Lower leg skin (tissue), 4 donors: ENCODE measurements at regions not wholly inside any gene's neighbourhood (a gene's known extent, or its start where the extent isn't known, plus 50 kb on each side); places are given as distances from the start of the nearest gene placed in this dataset.

ENCODE experiments used
- DNase-seq, 2 donors: peaks; one replicate each; pipeline ENCODE4 v3.0.0-alpha.2; 2019; ENCODE audit warnings: low spot score in 2 of 2
- H3K4me3 ChIP-seq: fragments of 200-600 bp; sonication (generic); 2 replicates; pipeline ENCODE4 v1.5.1; 2017; ENCODE audit warnings: mild to moderate bottlenecking, low read depth; ENCODE audit not compliant: poor library complexity, severe bottlenecking
- POLR2A ChIP-seq, 2 donors: fragments of 450-650 bp; IDR thresholded peaks; one replicate each; pipeline ENCODE4 v1.6.1; 2016 to 2017; ENCODE audit warnings: antibody characterized with exemption in 2 of 2, mild to moderate bottlenecking in 1 of 2, moderate library complexity in 1 of 2
- WGBS, 2 donors: methylation state at CpG; one replicate each; pipeline ENCODE4 v1.1.5; 2018; 5-methylcytosine and 5-hydroxymethylcytosine counted together
- intact Hi-C: fragments of 100-400 bp; cut with DNase I; formaldehyde crosslinking; loops from one replicate; pipeline ENCODE4 v1.15.0; 2023; ENCODE audit warnings: low total_unique reads
- TF ChIP-seq, protein P1 (sequence below), 3 donors: fragments of 450-650 bp; IDR thresholded peaks; one replicate each; pipeline ENCODE4 v1.5.1; 2016; ENCODE audit warnings: antibody characterized with exemption in 3 of 3, mild to moderate bottlenecking in 3 of 3, moderate library complexity in 2 of 3

GRCh38 chr4:4685810-4686795, 144.3 kb upstream of the STX18 start:
- intact Hi-C loops: no loop called here
- TF ChIP-seq, protein P1, sequence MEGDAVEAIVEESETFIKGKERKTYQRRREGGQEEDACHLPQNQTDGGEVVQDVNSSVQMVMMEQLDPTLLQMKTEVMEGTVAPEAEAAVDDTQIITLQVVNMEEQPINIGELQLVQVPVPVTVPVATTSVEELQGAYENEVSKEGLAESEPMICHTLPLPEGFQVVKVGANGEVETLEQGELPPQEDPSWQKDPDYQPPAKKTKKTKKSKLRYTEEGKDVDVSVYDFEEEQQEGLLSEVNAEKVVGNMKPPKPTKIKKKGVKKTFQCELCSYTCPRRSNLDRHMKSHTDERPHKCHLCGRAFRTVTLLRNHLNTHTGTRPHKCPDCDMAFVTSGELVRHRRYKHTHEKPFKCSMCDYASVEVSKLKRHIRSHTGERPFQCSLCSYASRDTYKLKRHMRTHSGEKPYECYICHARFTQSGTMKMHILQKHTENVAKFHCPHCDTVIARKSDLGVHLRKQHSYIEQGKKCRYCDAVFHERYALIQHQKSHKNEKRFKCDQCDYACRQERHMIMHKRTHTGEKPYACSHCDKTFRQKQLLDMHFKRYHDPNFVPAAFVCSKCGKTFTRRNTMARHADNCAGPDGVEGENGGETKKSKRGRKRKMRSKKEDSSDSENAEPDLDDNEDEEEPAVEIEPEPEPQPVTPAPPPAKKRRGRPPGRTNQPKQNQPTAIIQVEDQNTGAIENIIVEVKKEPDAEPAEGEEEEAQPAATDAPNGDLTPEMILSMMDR (IDR thresholded peaks at IDR 0.05): no peak
- no peak for TF ChIP-seq POLR2A (IDR thresholded peaks at IDR 0.05)
- DNase-seq: no peak
- 72 to 73% methylated on average over 10 of the region's 10 CpGs for WGBS, 2 donors
- no peak overlapping the region for H3K4me3 ChIP-seq

GRCh38 chr4:4681653-4682052, 139.8 kb upstream of the STX18 start:
- no peak for DNase-seq
- intact Hi-C loops: no loop called here
- TF ChIP-seq, protein P1 (IDR thresholded peaks at IDR 0.05): no peak
- no peak for TF ChIP-seq POLR2A (IDR thresholded peaks at IDR 0.05)
- H3K4me3 ChIP-seq: no peak overlapping the region
- whole genome bisulfite sequencing, 2 donors: 94 to 97% methylated on average over 4 of the region's 4 CpGs

DNA sequence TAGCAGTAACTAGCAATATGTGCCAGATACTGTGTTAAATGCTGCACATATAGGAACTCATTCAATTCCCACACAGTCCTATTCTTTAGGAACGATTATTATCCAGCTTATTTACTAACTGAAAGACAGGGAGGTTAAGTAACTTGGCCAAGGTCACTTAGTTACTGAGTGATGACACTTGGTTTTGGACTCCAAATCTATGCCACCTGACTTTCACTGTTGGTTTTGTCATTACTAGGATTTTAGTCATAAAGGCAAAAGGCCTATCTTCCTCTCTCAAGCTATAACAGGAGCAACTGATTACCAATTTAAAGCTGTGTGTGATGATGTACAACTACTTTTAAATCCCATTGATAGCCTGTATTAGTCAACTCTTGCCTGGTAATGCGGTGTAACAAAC, 138.9 kb upstream of the STX18 start:
- no peak for DNase-seq
- TF ChIP-seq, protein P1 (IDR thresholded peaks at IDR 0.05): no peak
- TF ChIP-seq POLR2A (IDR thresholded peaks at IDR 0.05): no peak
- WGBS, 2 donors: 83 to 85% methylated on average over 2 of the region's 2 CpGs
- H3K4me3 ChIP-seq: no peak overlapping the region
- intact Hi-C loops: no loop called here

- no peak for TF ChIP-seq POLR2A (IDR thresholded peaks at IDR 0.05)
- TF ChIP-seq, protein P1 (IDR thresholded peaks at IDR 0.05): no peak
- 97 to 98% methylated on average over 4 of the region's 4 CpGs for WGBS, 2 donors
- intact Hi-C loops: no loop called here
- no peak overlapping the region for H3K4me3 ChIP-seq
- DNase-seq: no peak
Observed at GRCh38 chr4:4680243-4680642, 138.4 kb upstream of the STX18 start.

DNA sequence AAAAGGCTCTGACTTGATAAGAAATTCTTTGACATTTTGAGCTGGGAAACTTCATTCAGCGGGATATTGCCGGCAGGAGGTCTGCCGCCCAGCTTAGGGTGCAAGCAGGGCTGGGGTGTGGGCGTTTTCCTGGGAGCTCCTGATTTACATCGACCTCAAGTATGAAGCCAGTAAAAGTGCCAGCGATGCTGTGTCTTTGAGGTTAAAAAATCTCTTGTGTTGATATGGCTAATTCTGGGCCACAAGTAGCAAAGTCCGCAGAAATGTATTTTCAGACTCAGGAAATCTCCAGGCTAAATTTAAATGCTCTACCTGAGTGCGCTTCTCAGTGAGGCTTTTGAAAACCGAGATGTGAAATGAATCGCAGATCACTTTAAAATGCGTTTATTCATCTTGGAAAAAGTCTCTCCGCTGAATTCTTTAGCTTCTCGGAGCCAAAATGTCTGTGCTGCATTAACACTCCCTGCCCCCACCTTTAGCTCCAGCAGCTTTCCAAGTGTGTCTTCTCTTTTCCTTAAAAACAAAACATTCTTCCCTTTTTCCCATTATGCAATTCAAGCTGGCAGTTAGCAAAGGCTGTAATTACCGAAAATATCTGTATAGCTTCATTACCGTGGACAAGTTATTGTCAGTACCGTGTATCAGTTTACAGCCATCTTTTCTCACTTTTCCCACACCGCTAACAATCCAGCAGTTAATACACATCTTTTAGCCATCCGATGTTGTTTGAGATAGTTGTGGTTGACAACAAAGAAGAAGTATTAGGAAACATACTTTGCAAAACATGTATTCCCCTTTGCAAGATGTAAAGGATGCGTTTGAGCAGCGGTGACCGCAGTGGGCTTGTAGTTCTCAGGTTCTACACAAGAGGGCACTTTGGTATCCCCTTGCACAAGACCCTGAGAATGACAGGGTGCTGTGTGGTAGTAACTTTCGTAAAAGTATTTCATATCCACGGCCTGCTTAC, 136.0 kb upstream of the STX18 start:
- 41 to 59% methylated on average over 23 of the region's 23 CpGs for WGBS, 2 donors
- no peak overlapping the region for H3K4me3 ChIP-seq
- peak in 1 of 2 donors; percentile 26 for DNase-seq
- intact Hi-C loops: no loop called here
- TF ChIP-seq POLR2A (IDR thresholded peaks at IDR 0.05): no peak
- TF ChIP-seq, protein P1 (IDR thresholded peaks at IDR 0.05): no peak
